Heart left ventricle (tissue), 13 donors: ENCODE measurements at regions not wholly inside any gene's neighbourhood (a gene's known extent, or its start where the extent isn't known, plus 50 kb on each side); places are given as distances from the start of the nearest gene placed in this dataset.
"Not testable (repeated sequence)": the region's sequence is repeated elsewhere in the genome, so short reads cannot be mapped to it uniquely, and the experiment has no call there.

Experiments used
- POLR2A ChIP-seq, 2 donors: fragments of 450-650 bp; IDR thresholded peaks; one replicate each; pipeline ENCODE4 v1.6.1; 2017; ENCODE audit warnings: antibody characterized with exemption in 2 of 2, mild to moderate bottlenecking in 2 of 2, moderate library complexity in 2 of 2
- TF ChIP-seq, protein P1 (sequence below), 12 donors: fragments of 200-600 bp; sonication (generic) in 4 of 12; IDR thresholded peaks; one replicate each; pipeline versions ENCODE4 v1.5.0 to v1.8.0; 2018 to 2022; ENCODE audit warnings: antibody characterized with exemption in 12 of 12, mild to moderate bottlenecking in 5 of 12
- donor health status: ischemic (EF 13 %, LVEDD 7.1; RV severe dilation, severe dysfunction).
- donor health status: DM: no; HTN: yes; CAD: no.
- donor health status: DM: no; HTN: no; CAD: no.
- donor health status: ischemic (EF 25% LVEDD 6.9; RV normal size, moderate dysfunction).
- donor health status: ischemic (EF 25% LVEDD 5.7; RV mildly dilated, moderate dysfunction).
- donor health status: ischemic (EF 35%, LVEDD 5.7; RV mildly dilated, moderate dysfunction).
- donor health status: nonischemic (EF 11% LVEDD 7.7; RV severe dilation, severe dysfunction).
- donor health status: DM: yes; HTN: yes; CAD: no.
- donor health status: PGD.
- donor health status: ischemic (EF 29% LVEDD 5.4; RV normal size, mild dysfunction).
- donor health status: nonischemic (EF 23%, LVEDD 6.1; RV moderate dilation, normal function).

DNA sequence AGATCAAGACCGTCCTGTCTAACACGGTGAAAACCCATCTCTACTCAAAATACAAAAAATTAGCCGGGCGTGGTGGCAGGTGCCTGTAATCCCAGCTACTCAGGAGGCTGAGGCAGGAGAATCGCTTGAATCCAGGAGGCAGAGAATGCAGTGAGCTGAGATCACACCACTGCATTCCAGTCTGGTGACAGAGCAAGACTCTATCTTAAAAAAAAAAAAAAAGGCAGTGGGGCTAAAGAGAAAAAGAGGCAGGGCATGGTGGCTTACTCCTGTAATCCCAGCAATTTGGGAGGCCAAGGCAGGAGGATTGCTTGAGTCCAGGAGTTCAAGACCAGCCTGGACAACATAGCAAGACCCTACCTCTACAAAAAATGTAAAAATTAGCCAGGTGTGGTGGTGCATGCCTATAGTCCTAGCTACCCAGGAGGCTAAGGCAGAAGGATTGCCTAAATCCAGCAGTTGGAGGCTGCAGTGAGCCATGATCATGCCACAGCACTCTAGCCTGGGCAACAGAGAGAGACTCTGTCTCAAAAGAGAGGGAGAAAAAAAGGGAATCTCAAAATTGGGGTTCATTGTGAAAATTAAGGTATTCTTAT, 106.4 kb downstream of the SKIDA1 start:
- TF ChIP-seq, protein P1, sequence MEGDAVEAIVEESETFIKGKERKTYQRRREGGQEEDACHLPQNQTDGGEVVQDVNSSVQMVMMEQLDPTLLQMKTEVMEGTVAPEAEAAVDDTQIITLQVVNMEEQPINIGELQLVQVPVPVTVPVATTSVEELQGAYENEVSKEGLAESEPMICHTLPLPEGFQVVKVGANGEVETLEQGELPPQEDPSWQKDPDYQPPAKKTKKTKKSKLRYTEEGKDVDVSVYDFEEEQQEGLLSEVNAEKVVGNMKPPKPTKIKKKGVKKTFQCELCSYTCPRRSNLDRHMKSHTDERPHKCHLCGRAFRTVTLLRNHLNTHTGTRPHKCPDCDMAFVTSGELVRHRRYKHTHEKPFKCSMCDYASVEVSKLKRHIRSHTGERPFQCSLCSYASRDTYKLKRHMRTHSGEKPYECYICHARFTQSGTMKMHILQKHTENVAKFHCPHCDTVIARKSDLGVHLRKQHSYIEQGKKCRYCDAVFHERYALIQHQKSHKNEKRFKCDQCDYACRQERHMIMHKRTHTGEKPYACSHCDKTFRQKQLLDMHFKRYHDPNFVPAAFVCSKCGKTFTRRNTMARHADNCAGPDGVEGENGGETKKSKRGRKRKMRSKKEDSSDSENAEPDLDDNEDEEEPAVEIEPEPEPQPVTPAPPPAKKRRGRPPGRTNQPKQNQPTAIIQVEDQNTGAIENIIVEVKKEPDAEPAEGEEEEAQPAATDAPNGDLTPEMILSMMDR (IDR thresholded peaks at IDR 0.05), result not testable (repeated sequence)
- TF ChIP-seq POLR2A (IDR thresholded peaks at IDR 0.05), result not testable (repeated sequence)
